DOHH2 (cell line): ENCODE measurements at regions not wholly inside any gene's neighbourhood (a gene's known extent, or its start where the extent isn't known, plus 50 kb on each side); places are given as distances from the start of the nearest gene placed in this dataset.

Experiments
- EZH2phosphoT487 ChIP-seq: fragments of 200-600 bp; sonication (generic); IDR thresholded peaks from 2 replicates; pipeline ENCODE4 v1.6.1; 2017; ENCODE audit warnings: borderline replicate concordance, mild to moderate bottlenecking, antibody characterized with exemption, low read length, moderate library complexity, mixed read lengths
- TF ChIP-seq, protein P1 (sequence below): fragments of 200-600 bp; sonication (generic); IDR thresholded peaks from one replicate; pipeline ENCODE4 v1.5.1; 2014; ENCODE audit warnings: antibody characterized with exemption, mild to moderate bottlenecking, low read depth, low read length; ENCODE audit not compliant: poor library complexity, severe bottlenecking

DNA sequence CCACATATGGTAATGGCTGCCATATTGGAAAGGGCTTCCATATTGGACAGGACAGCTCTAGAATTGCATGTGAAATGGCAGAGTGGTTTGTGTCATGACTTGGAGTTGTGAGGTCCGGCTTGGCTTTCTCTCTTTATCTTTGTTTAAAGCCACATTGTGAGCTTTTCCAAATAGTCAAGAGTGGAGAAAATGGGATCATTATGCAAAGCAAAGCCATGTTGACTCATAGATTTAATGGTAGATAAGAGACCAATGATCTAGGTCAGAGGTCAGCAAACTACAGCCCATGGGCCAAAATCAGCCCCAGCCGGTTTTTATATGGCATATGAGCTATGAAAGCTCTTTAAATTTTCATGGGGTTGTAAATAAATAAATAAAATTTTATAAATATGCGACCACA lies 449.1 kb downstream of the BCL11B start:
- TF ChIP-seq, protein P1, sequence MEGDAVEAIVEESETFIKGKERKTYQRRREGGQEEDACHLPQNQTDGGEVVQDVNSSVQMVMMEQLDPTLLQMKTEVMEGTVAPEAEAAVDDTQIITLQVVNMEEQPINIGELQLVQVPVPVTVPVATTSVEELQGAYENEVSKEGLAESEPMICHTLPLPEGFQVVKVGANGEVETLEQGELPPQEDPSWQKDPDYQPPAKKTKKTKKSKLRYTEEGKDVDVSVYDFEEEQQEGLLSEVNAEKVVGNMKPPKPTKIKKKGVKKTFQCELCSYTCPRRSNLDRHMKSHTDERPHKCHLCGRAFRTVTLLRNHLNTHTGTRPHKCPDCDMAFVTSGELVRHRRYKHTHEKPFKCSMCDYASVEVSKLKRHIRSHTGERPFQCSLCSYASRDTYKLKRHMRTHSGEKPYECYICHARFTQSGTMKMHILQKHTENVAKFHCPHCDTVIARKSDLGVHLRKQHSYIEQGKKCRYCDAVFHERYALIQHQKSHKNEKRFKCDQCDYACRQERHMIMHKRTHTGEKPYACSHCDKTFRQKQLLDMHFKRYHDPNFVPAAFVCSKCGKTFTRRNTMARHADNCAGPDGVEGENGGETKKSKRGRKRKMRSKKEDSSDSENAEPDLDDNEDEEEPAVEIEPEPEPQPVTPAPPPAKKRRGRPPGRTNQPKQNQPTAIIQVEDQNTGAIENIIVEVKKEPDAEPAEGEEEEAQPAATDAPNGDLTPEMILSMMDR: no peak
- TF ChIP-seq EZH2phosphoT487: no peak
